Stimulated activated naive CD8-positive, alpha-beta T cell treated with anti-CD3 and anti-CD28 coated beads, Interleukin-15, Interleukin-2, amounts not matched to agents 100 ng/mL and 50 ng/mL, for 24 hours (primary cell): ENCODE measurements at regions not wholly inside any gene's neighbourhood (a gene's known extent, or its start where the extent isn't known, plus 50 kb on each side); places are given as distances from the start of the nearest gene placed in this dataset.
"Not testable (repeated sequence)": the region's sequence is repeated elsewhere in the genome, so short reads cannot be mapped to it uniquely, and the experiment has no call there.

Experiments
- H3K27ac Mint-ChIP-seq: one replicate; pipeline ENCODE4 v1.8.0; 2021; ENCODE audit warnings: mild to moderate bottlenecking, mixed read lengths
- H3K27me3 Mint-ChIP-seq: one replicate; pipeline ENCODE4 v1.8.0; 2021; ENCODE audit warnings: mixed read lengths
- H3K36me3 Mint-ChIP-seq: one replicate; pipeline ENCODE4 v1.8.0; 2021; ENCODE audit warnings: low read depth, mixed read lengths
- H3K4me1 Mint-ChIP-seq: one replicate; pipeline ENCODE4 v1.8.0; 2021; ENCODE audit warnings: low read depth, mixed read lengths
- H3K4me3 Mint-ChIP-seq: one replicate; pipeline ENCODE4 v1.8.0; 2021; ENCODE audit warnings: mild to moderate bottlenecking, mixed read lengths
- H3K9me3 Mint-ChIP-seq: one replicate; pipeline ENCODE4 v1.8.0; 2021; ENCODE audit warnings: mixed read lengths

DNA sequence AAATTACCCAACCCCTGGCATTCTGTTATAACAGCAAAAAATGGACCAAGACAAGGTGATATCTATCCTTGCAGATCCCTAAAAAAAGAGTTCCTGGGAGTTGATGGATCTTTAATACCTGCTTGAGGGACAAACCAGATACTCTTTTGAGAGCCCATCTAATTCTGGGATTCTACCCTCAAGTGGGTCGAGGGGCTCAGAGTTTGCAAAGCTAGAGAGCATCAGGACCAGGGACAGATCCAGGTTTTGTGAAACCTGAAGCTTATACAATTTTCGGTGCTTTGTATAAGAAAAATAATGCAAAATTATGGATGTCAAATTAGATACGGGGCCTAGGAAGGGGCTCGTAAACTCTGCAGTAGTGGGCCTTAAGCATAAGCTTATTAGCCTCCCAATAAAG is 130.5 kb upstream of the CRHR1 start:
- Mint-ChIP-seq H3K9me3 (no peaks in the 10 kb centered on the region), H3K4me3 (no peak overlapping the region), H3K4me1 (no peaks in the 10 kb centered on the region), H3K36me3 (no peaks in the 10 kb centered on the region), H3K27ac (no peak overlapping the region), H3K27me3 (peaks cover under 1% of the 10 kb centered on the region)

DNA sequence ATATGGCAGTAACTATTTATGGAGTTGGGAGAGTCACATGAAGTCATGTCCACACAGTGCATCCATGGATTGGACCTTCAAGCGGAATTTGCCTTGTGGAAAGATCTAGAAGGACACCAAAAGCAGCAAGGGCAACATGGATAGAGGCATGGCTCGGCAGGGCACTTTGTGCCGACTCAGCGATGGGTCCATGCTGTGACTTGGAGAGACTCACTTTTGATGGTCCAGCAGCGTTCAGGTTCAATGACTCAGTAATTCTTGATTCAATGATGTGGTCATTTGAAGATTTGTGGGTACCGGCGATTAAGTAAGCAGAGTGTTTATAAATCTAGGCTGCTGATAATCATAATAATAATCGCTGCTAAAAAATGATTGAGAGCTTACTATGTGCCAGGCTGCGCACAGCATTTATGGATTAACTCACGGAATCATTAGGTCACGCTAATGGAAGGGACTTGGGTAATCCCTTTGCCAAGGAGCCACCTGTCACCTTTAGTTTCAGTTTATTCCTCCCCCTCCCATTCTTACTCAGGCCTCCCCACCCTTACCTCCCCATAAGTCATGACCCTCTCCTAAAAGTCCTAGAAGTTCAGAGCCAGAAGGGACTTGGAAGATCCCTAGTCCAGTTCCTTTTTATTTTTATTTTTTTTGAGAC is 127.5 kb upstream of the CRHR1 start:
- Mint-ChIP-seq H3K9me3 (no peaks in the 10 kb centered on the region), H3K36me3 (no peaks in the 10 kb centered on the region), H3K4me1 (no peaks in the 10 kb centered on the region), H3K27ac (no peak overlapping the region), H3K27me3 (peaks cover 13% of the 10 kb centered on the region), H3K4me3 (no peak overlapping the region)

DNA sequence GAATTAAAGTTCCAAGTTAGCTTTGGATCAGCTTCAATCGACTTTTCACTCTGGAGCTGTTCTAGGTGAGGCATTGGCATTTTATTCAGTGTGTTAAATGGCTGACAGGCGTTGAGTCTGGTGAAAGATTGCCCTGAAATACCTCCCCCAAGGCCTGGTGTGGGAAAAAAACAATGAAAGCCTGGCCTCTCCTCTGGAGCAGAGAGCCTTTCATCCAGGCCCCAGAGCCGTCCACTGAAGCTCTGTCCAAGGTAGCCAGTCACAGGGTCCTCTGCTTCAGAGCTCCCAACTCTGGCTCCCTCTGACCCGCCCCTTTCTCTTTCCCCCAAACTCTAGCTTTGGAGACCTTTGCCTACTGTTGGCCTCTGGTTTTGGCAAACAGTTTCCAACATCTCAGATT is 123.6 kb upstream of the CRHR1 start:
- peaks cover 32% of the 10 kb centered on the region for H3K27me3 Mint-ChIP-seq
- H3K4me1 Mint-ChIP-seq = no peaks in the 10 kb centered on the region
- H3K9me3 Mint-ChIP-seq = no peaks in the 10 kb centered on the region
- H3K36me3 Mint-ChIP-seq = no peaks in the 10 kb centered on the region
- no peak overlapping the region for H3K4me3 Mint-ChIP-seq
- H3K27ac Mint-ChIP-seq = no peak overlapping the region

DNA sequence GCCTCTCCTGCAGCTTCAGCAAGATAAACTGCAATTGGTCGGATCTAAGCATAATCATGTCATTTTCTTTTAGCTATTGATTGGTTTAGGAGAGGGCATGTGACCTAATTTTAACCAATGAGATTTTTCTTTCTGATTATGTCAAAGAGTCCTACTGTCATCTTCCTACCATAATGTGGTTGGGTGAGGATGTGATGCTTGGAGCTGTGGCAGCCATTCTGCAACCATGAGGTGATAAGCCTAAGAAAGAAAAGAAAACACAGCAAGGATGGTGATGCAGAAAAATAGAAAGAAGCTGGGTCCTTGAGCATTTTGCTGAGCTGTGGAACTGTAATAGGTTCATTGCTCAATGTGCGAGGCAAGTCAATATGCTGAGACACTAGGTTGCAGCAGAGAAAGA is 121.7 kb upstream of the CRHR1 start:
- Mint-ChIP-seq H3K36me3 (no peaks in the 10 kb centered on the region), H3K9me3 (no peaks in the 10 kb centered on the region), H3K27me3 (peaks cover 35% of the 10 kb centered on the region), H3K27ac (no peak overlapping the region), H3K4me1 (no peaks in the 10 kb centered on the region), H3K4me3 (no peak overlapping the region)

DNA sequence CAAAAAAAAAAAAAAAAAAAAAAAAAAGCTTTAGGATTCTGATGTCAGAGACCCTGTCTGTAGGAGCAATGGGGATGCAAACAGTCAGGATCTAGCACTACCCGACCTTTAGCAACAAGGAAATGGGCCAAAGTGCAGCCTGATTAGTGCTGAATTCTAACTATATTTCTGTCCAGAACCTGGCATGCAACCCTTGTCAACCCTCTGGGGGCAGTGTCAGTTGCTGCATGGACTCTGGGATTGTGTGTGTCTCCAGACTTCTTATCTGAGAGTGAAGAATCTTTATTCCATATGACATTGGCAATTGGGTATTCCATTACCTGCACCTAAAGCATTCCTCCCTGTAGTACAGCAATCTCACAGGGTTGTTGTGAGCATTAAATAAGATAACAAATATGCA is 120.3 kb upstream of the CRHR1 start:
- Mint-ChIP-seq H3K4me3 (no peak overlapping the region), H3K27me3 (peaks cover 33% of the 10 kb centered on the region), H3K36me3 (no peaks in the 10 kb centered on the region), H3K9me3 (no peaks in the 10 kb centered on the region), H3K27ac (no peak overlapping the region), H3K4me1 (no peaks in the 10 kb centered on the region)

DNA sequence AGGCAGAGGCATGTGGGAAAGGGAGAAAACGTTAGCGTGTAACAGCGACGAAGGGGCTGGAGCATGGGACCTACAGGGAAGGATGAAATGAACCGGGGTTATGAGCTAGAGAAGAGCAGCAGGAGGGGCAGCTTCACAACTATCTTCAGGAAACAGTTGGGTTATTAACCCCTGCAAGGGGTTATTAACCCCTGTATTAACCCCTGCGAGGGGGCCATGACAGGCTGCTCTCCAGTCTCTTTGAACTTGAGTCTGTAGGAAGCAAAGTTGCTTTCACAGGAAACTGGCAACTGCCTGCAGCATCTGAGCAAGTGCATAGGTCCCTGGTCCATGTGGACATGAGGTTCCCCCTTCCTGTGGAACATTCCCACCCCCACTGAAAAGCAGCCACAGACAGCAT is 119.2 kb upstream of the CRHR1 start:
- H3K4me1 Mint-ChIP-seq = no peaks in the 10 kb centered on the region
- no peaks in the 10 kb centered on the region for H3K9me3 Mint-ChIP-seq
- peaks cover 31% of the 10 kb centered on the region for H3K27me3 Mint-ChIP-seq
- H3K27ac Mint-ChIP-seq = no peak overlapping the region
- H3K4me3 Mint-ChIP-seq = no peak overlapping the region
- H3K36me3 Mint-ChIP-seq = no peaks in the 10 kb centered on the region

DNA sequence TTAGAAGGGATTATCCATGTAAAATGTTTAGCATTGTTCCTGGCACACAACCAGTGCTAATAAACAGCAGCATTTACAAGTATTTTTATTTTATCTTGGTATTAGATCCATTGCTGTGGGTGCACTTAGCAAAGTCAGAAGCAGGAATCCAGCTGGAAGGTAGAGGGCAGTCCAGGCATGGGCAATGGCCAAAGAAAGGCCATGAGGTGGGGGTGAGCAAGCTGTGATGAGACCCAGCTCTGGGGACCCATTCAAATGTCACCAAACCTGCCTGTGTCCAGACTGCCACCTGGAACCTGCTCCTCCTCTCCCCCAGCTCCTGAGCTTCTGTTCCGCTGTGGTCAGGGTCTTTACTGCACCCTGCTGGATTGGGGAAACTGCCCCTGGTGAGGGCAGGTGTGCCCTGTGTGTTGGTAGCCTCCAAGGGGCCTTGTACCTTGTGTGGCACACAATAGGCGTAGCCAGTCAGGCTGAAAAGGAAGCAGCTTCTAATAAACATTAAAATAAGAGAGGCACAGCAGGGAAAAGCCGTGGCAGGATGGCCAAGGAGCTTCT is 118.0 kb upstream of the CRHR1 start:
- Mint-ChIP-seq H3K27me3 (peaks cover 27% of the 10 kb centered on the region), H3K36me3 (no peaks in the 10 kb centered on the region), H3K9me3 (no peaks in the 10 kb centered on the region), H3K27ac (no peak overlapping the region), H3K4me1 (no peaks in the 10 kb centered on the region), H3K4me3 (no peak overlapping the region)

DNA sequence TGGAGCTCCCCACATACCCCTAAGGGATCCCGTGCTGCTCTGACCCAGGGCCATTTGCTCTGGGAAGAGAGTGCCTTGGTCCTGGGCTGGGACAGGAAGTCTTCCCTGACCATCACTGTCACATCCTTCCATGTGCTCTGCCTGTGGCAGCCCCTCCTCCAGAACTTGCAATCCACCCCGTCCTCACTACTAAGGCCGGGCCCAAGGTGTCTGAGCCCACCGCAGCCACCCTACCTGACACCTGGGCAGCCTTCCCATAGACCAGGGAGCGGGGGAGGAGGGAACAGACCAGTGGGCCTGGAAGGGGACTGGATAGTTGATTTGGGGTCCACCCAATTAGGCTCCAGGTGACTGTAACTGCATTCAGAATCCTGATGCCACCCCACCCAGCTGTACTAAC is 117.5 kb upstream of the CRHR1 start:
- peaks cover 22% of the 10 kb centered on the region for H3K27me3 Mint-ChIP-seq
- no peak overlapping the region for H3K27ac Mint-ChIP-seq
- H3K36me3 Mint-ChIP-seq = no peaks in the 10 kb centered on the region
- H3K9me3 Mint-ChIP-seq = no peaks in the 10 kb centered on the region
- no peak overlapping the region for H3K4me3 Mint-ChIP-seq
- H3K4me1 Mint-ChIP-seq = no peaks in the 10 kb centered on the region

DNA sequence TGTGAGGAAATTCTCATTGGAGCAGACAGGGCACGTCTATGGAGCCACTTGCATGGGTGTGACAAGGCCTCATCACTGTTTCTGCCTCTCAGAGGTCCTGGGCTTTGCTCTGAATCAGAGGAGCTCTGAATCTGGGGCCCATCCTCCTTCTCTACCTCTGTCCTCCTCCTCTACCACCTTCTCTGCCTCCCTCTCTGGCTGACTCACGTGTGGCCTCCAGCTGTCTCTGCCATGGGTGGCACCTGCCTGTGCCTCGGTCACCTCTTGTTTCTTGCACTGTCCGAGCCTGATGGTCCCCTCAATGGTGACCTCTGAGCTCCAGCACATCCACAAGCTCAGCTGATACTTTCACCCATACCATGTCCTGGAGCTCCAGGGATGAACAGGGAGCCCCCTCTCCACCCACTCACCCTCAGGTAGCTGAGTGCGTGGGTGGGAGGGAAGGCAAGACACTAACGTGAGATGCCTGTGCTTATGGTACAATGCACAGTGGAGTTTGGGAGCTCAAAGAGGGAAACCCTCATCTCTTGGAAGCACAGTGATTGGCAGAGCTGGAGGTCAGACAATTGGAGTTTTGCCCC is 116.4 kb upstream of the CRHR1 start:
- Mint-ChIP-seq H3K4me3 (no peak overlapping the region), H3K27me3 (peaks cover 13% of the 10 kb centered on the region), H3K9me3 (no peaks in the 10 kb centered on the region), H3K4me1 (no peaks in the 10 kb centered on the region), H3K36me3 (no peaks in the 10 kb centered on the region), H3K27ac (no peak overlapping the region)

DNA sequence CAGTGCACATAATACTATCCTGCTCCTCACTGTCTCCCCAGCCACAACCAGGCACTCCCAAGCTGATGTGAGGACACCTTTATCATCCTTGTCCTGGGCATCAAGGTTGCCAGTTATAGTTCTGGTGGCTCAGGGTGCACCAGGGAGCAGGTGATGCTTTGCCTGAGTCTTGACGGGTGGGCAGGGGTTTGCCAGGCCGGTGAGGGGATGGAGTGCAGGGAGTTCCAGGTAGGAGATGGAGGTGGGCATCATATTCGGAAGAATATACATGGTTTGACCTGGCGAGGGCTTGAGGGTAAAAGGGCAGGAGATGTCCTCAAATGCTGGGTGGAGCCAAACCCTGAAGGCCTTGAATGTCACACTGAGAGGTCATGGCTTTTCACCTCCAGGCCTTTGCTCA is 115.8 kb upstream of the CRHR1 start:
- no peak overlapping the region for H3K27ac Mint-ChIP-seq
- H3K4me1 Mint-ChIP-seq = no peaks in the 10 kb centered on the region
- peaks cover 7% of the 10 kb centered on the region for H3K27me3 Mint-ChIP-seq
- H3K4me3 Mint-ChIP-seq = no peak overlapping the region
- H3K9me3 Mint-ChIP-seq = no peaks in the 10 kb centered on the region
- H3K36me3 Mint-ChIP-seq = no peaks in the 10 kb centered on the region

DNA sequence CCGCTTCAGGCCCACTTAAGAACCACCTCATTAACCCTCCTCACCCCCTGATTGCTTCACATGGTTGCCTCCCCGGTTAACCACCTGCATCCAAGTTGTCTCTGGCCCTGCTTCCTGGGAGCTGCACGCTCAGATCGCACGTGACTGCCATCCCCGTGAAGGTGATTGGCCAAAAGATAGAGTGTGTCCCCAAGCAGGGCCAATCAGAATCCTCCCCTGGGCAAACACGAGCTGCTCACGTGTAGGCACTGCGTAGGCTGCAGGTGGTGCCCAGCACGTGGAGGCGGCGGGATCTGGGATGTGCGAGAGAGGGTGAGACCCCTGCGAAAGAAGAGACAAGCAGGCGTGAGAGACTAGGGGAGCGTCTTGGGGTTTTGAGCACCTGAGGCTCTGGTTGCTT is 111.8 kb upstream of the CRHR1 start:
- no peaks in the 10 kb centered on the region for H3K4me1 Mint-ChIP-seq
- H3K36me3 Mint-ChIP-seq = no peaks in the 10 kb centered on the region
- peaks cover 12% of the 10 kb centered on the region for H3K27me3 Mint-ChIP-seq
- no peaks in the 10 kb centered on the region for H3K9me3 Mint-ChIP-seq
- no peak overlapping the region for H3K27ac Mint-ChIP-seq
- no peak overlapping the region for H3K4me3 Mint-ChIP-seq

DNA sequence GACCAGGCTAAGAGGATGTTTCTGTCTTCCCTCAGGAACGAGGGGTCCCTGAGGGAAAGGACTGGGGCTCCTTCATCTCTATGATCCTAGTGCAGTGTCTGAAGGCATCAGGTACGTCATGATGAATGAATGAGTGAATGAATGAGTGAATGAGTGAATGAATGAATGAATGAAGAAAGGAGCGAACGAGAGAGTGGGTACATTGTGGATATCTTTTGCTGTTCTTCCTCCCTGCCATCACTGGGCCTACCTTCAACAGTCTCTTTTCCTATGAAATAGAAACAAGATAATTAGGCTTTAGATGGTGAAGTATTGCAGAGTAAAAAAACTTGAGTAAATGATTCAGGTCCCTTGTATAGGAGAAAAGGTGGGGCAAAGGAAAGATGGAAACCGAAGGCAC is 111.3 kb upstream of the CRHR1 start:
- peaks cover 12% of the 10 kb centered on the region for H3K27me3 Mint-ChIP-seq
- no peak overlapping the region for H3K27ac Mint-ChIP-seq
- H3K4me1 Mint-ChIP-seq = no peaks in the 10 kb centered on the region
- H3K4me3 Mint-ChIP-seq = no peak overlapping the region
- H3K36me3 Mint-ChIP-seq = no peaks in the 10 kb centered on the region
- no peaks in the 10 kb centered on the region for H3K9me3 Mint-ChIP-seq

DNA sequence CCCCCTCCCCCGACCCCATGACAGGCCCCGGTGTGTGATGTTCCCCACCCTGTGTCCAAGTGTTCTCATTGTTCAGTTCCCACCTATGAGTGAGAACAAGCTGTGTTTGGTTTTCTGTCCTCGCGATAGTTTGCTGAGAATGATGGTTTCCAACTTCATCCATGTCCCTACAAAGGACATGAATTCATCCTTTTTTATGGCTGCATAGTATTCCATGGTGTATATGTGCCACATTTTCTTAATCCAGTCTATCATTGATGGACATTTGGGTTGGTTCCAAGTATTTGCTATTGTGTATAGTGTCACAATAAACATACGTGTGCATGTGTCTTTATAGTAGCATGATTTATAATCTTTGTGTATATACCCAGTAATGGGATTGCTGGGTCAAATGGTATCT is 110.4 kb upstream of the CRHR1 start:
- not testable (repeated sequence) for H3K27ac Mint-ChIP-seq, H3K9me3 Mint-ChIP-seq, H3K4me3 Mint-ChIP-seq, H3K4me1 Mint-ChIP-seq, H3K36me3 Mint-ChIP-seq
- peaks cover 16% of the 10 kb centered on the region for H3K27me3 Mint-ChIP-seq

DNA sequence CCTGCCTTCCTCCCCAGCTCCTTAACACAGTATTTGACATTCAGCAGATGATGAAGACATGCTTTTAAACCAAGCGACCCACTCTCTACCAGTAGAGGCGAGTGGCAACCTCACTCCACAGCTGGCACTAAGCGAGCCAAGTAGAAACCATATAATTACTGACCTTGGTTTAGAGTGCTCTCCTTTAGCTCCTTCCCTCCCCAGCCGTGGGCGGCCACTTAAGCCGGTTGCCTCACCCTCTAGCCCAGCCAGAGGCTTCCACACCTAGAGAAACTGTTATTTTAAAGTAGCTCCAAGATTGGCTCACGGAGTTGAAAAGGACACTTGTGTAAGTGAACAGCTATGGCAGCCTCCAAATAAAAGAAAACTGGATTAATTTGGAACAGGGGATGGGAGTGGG is 109.1 kb upstream of the CRHR1 start:
- no peaks in the 10 kb centered on the region for H3K36me3 Mint-ChIP-seq
- H3K4me1 Mint-ChIP-seq = no peaks in the 10 kb centered on the region
- no peak overlapping the region for H3K27ac Mint-ChIP-seq
- H3K9me3 Mint-ChIP-seq = no peaks in the 10 kb centered on the region
- peaks cover 16% of the 10 kb centered on the region for H3K27me3 Mint-ChIP-seq
- H3K4me3 Mint-ChIP-seq = no peak overlapping the region

DNA sequence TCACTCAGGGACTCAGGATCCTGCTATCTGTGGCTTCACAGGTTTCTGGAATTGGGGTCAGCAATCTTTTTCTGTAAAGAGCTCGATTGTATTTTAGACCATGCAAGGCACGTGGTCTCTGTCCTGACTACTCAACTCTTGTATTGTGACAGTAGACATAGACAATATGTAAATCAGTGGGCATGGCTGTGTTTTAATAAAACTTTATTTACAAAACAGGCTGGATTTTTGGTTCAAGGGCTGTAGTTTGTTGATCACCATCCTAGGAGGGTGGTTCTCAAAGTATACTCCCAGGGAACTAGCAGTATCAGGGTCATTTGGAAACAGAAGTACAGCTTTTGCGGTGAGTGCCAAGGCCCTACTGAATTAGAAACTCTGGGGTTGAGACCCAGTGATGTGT is 108.2 kb upstream of the CRHR1 start:
- H3K4me3 Mint-ChIP-seq = no peak overlapping the region
- H3K27me3 Mint-ChIP-seq = peaks cover 16% of the 10 kb centered on the region
- H3K36me3 Mint-ChIP-seq = no peaks in the 10 kb centered on the region
- no peaks in the 10 kb centered on the region for H3K9me3 Mint-ChIP-seq
- H3K4me1 Mint-ChIP-seq = no peaks in the 10 kb centered on the region
- no peak overlapping the region for H3K27ac Mint-ChIP-seq

DNA sequence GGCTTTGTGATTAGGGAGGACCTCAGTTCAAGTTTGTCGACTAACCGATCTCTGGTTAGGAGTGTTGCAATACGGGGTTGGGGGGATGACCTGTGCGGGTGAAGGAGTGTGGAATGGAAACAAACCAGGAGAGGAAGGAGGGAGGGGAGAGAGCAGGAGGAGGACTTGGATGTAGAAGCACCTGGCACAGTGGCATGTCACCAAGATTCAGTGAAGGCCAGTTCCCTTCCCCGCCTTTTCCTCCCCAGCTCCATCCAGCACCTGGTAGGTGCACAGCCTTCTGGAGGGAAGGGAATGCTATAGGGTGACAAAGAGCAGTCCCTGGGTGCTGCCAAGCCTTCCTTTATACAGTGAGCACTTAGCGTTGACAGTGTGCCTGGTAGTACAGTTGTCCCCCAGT is 107.4 kb upstream of the CRHR1 start:
- Mint-ChIP-seq H3K4me3 (no peak overlapping the region), H3K27me3 (peaks cover 16% of the 10 kb centered on the region), H3K9me3 (no peaks in the 10 kb centered on the region), H3K27ac (no peak overlapping the region), H3K4me1 (no peaks in the 10 kb centered on the region), H3K36me3 (no peaks in the 10 kb centered on the region)
